SU-DHL-6 (cell line): ENCODE measurements at regions not wholly inside any gene's neighbourhood (a gene's known extent, or its start where the extent isn't known, plus 50 kb on each side); places are given as distances from the start of the nearest gene placed in this dataset.

Source experiments
- H2AFZ ChIP-seq: fragments of 200-600 bp; sonication (generic); 2 replicates; pipeline ENCODE4 v1.6.1; 2014; ENCODE audit warnings: low read depth, mild to moderate bottlenecking, moderate library complexity, mixed read lengths, antibody characterized with exemption, low read length; ENCODE audit not compliant: severe bottlenecking
- H3F3A ChIP-seq: fragments of 200-600 bp; shearing (Covaris generic); 2 replicates; pipeline ENCODE4 v1.6.0; 2016; ENCODE audit warnings: antibody characterized with exemption, mild to moderate bottlenecking; ENCODE audit not compliant: insufficient read depth
- H3K27ac ChIP-seq: fragments of 200-600 bp; sonication (generic); 2 replicates; pipeline ENCODE4 v1.5.1; 2016; ENCODE audit warnings: low read depth, mild to moderate bottlenecking, low read length, moderate library complexity, mixed read lengths
- H3K27me3 ChIP-seq: fragments of 200-600 bp; sonication (generic), shearing (Covaris generic); 2 replicates; pipeline ENCODE4 v1.6.0; 2014; ENCODE audit warnings: mild to moderate bottlenecking, low read length
- H3K36me3 ChIP-seq: fragments of 200-600 bp; sonication (generic); 2 replicates; pipeline ENCODE4 v1.6.1; 2014; ENCODE audit warnings: mild to moderate bottlenecking, low read length, mixed read lengths
- H3K4me2 ChIP-seq: fragments of 300-600, 200-600 bp; shearing (Covaris generic), sonication (generic); 2 replicates; pipeline ENCODE4 v1.6.0; 2014; ENCODE audit warnings: low read length, low read depth, mild to moderate bottlenecking; ENCODE audit not compliant: poor library complexity, severe bottlenecking
- H3K4me3 ChIP-seq: fragments of 200-600 bp; sonication (generic); 2 replicates; pipeline ENCODE4 v1.5.1; 2014; ENCODE audit warnings: antibody characterized with exemption, low read length, mild to moderate bottlenecking, mixed read lengths; ENCODE audit not compliant: insufficient read depth, poor library complexity, severe bottlenecking
- H3K79me2 ChIP-seq: fragments of 200-600 bp; sonication (generic); 2 replicates; pipeline ENCODE4 v1.6.1; 2014; ENCODE audit warnings: mild to moderate bottlenecking, low read length, moderate library complexity; ENCODE audit not compliant: insufficient read depth
- H3K9ac ChIP-seq: fragments of 200-600 bp; sonication (generic); 2 replicates; pipeline ENCODE4 v1.7.0; 2014; ENCODE audit warnings: mild to moderate bottlenecking, low read length
- H3K9me2 ChIP-seq: fragments of 200-600 bp; sonication (generic); replicated peaks from 2 replicates; pipeline ENCODE4 v1.6.1; 2014; ENCODE audit warnings: low read length; ENCODE audit not compliant: insufficient read depth
- H3K9me3 ChIP-seq: fragments of 200-600 bp; sonication (generic); 2 replicates; pipeline ENCODE4 v1.6.1; 2014; ENCODE audit warnings: low read length, mixed read lengths; ENCODE audit not compliant: insufficient read depth
- H4K20me1 ChIP-seq: fragments of 200-600 bp; sonication (generic); 2 replicates; pipeline ENCODE4 v1.6.1; 2014; ENCODE audit warnings: low read depth, mild to moderate bottlenecking, antibody characterized with exemption, low read length, moderate library complexity, mixed read lengths
- EZH2phosphoT487 ChIP-seq: fragments of 200-600 bp; sonication (generic), shearing (Covaris generic); conservative IDR thresholded peaks from 2 replicates; pipeline ENCODE4 v1.6.1; 2018; ENCODE audit warnings: mild to moderate bottlenecking, antibody characterized with exemption, low read length, moderate library complexity, mixed read lengths
- TF ChIP-seq, protein P1 (sequence below): fragments of 200-600 bp; sonication (generic); IDR thresholded peaks from one replicate; pipeline ENCODE4 v1.5.1; 2017; ENCODE audit warnings: antibody characterized with exemption, mild to moderate bottlenecking, low read length, moderate library complexity; ENCODE audit not compliant: insufficient read depth, poor library complexity, severe bottlenecking

DNA sequence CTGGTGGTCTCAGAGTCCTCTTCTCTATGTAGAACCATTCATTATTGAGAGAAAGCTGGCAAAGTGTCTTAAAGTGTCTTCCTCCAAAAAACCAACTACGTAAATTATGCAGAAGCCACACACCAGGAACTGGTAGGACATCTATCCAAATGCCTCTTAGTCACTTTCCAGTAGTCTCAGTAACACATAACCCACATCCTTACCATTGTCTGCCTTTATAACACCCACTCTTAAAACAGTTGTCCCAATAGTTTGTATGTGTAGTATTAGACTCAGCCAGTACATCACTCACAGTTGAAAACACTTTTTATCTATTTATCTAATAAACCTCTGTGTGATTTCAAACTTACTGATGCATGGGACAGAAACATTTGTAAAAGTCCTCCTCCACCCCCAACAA, 143.6 kb upstream of the HNRNPA3 start:
- TF ChIP-seq EZH2phosphoT487, result no peak
- TF ChIP-seq, protein P1, sequence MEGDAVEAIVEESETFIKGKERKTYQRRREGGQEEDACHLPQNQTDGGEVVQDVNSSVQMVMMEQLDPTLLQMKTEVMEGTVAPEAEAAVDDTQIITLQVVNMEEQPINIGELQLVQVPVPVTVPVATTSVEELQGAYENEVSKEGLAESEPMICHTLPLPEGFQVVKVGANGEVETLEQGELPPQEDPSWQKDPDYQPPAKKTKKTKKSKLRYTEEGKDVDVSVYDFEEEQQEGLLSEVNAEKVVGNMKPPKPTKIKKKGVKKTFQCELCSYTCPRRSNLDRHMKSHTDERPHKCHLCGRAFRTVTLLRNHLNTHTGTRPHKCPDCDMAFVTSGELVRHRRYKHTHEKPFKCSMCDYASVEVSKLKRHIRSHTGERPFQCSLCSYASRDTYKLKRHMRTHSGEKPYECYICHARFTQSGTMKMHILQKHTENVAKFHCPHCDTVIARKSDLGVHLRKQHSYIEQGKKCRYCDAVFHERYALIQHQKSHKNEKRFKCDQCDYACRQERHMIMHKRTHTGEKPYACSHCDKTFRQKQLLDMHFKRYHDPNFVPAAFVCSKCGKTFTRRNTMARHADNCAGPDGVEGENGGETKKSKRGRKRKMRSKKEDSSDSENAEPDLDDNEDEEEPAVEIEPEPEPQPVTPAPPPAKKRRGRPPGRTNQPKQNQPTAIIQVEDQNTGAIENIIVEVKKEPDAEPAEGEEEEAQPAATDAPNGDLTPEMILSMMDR, result no peak
- no peaks in the 10 kb centered on the region for H3K9me3 ChIP-seq
- H3K4me3 ChIP-seq, result no peak overlapping the region
- H3K9ac ChIP-seq, result no peak overlapping the region
- H3K9me2 ChIP-seq, result no peaks in the 10 kb centered on the region
- H3K36me3 ChIP-seq, result no peaks in the 10 kb centered on the region
- H3K4me2 ChIP-seq, result no peak overlapping the region
- H3K27ac ChIP-seq, result no peak overlapping the region
- no peaks in the 10 kb centered on the region for H3K79me2 ChIP-seq
- no peaks in the 10 kb centered on the region for H3F3A ChIP-seq
- H4K20me1 ChIP-seq, result no peaks in the 10 kb centered on the region
- no peaks in the 10 kb centered on the region for H3K27me3 ChIP-seq
- no peak overlapping the region for H2AFZ ChIP-seq

DNA sequence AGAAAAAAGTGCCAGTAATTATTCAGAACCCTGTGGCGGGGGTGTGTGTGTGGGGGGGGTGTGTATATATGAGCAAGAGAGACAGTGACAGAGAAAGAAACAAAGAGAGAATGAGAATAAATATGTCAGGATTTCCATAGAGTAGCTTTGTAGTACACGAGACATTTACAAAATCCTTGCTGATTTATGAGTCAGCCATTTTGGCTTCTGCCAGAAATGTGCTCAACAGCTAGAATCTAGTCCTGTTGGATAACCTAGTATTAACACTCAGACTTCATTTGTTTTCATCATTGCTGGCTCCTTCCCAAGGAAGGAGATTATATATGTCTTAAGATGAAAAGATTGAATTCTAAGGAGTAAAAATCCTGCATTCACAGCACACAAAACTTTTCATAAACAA, 140.5 kb upstream of the HNRNPA3 start:
- H3K79me2 ChIP-seq, result no peaks in the 10 kb centered on the region
- H3K9me3 ChIP-seq, result no peaks in the 10 kb centered on the region
- no peaks in the 10 kb centered on the region for H3F3A ChIP-seq
- H3K9me2 ChIP-seq, result no peaks in the 10 kb centered on the region
- H3K4me3 ChIP-seq, result no peak overlapping the region
- H3K36me3 ChIP-seq, result no peaks in the 10 kb centered on the region
- H3K4me2 ChIP-seq, result no peak overlapping the region
- H3K9ac ChIP-seq, result no peak overlapping the region
- no peak overlapping the region for H2AFZ ChIP-seq
- no peak overlapping the region for H3K27ac ChIP-seq
- no peaks in the 10 kb centered on the region for H3K27me3 ChIP-seq
- TF ChIP-seq, protein P1, result no peak
- TF ChIP-seq EZH2phosphoT487, result no peak
- H4K20me1 ChIP-seq, result no peaks in the 10 kb centered on the region

DNA sequence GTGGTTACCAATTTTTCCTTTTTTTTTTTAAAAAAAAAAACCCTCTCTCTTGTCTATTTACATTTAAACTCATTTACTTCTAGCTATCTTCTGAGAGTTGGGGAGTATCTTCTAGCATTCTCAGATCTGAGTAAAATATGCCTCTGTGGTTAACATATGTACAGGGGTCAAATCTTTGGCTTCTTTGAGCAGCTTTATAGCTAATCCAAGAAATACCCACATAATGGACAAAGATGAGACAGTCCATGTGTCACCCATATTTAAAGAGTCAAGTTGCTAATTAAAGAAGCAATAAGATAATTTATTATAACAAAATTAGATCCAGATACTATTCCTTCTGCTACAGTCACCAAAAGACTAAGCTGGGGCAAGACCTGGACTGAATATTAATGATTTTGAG, 139.0 kb upstream of the HNRNPA3 start:
- no peaks in the 10 kb centered on the region for H3K9me3 ChIP-seq
- H3K9ac ChIP-seq, result no peak overlapping the region
- H4K20me1 ChIP-seq, result no peaks in the 10 kb centered on the region
- no peaks in the 10 kb centered on the region for H3K9me2 ChIP-seq
- TF ChIP-seq, protein P1, result no peak
- TF ChIP-seq EZH2phosphoT487, result no peak
- H3K27ac ChIP-seq, result no peak overlapping the region
- H3K36me3 ChIP-seq, result no peaks in the 10 kb centered on the region
- no peak overlapping the region for H2AFZ ChIP-seq
- H3K4me2 ChIP-seq, result no peak overlapping the region
- no peaks in the 10 kb centered on the region for H3K79me2 ChIP-seq
- H3F3A ChIP-seq, result no peaks in the 10 kb centered on the region
- no peak overlapping the region for H3K4me3 ChIP-seq
- H3K27me3 ChIP-seq, result no peaks in the 10 kb centered on the region
